LNCaP clone FGC (cell line): ENCODE measurements at regions not wholly inside any gene's neighbourhood (a gene's known extent, or its start where the extent isn't known, plus 50 kb on each side); places are given as distances from the start of the nearest gene placed in this dataset.
"Not testable (repeated sequence)": the region's sequence is repeated elsewhere in the genome, so short reads cannot be mapped to it uniquely, and the experiment has no call there.

Source experiments
- DNase-seq: peaks from one replicate; pipeline ENCODE4 v3.0.0-alpha.2; 2011; ENCODE audit warnings: low read depth
- H3K4me3 ChIP-seq: 2 replicates; pipeline ENCODE4 v1.5.1; 2011; ENCODE audit warnings: mild to moderate bottlenecking, low read depth, low read length, control low read depth
- TF ChIP-seq, protein P1 (sequence below): IDR thresholded peaks from 2 replicates; pipeline ENCODE4 v1.5.1; 2012; ENCODE audit warnings: mild to moderate bottlenecking; ENCODE audit not compliant: control insufficient read depth, insufficient read depth; ENCODE audit errors: extremely low read depth

- no peak for DNase-seq
- TF ChIP-seq, protein P1, sequence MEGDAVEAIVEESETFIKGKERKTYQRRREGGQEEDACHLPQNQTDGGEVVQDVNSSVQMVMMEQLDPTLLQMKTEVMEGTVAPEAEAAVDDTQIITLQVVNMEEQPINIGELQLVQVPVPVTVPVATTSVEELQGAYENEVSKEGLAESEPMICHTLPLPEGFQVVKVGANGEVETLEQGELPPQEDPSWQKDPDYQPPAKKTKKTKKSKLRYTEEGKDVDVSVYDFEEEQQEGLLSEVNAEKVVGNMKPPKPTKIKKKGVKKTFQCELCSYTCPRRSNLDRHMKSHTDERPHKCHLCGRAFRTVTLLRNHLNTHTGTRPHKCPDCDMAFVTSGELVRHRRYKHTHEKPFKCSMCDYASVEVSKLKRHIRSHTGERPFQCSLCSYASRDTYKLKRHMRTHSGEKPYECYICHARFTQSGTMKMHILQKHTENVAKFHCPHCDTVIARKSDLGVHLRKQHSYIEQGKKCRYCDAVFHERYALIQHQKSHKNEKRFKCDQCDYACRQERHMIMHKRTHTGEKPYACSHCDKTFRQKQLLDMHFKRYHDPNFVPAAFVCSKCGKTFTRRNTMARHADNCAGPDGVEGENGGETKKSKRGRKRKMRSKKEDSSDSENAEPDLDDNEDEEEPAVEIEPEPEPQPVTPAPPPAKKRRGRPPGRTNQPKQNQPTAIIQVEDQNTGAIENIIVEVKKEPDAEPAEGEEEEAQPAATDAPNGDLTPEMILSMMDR: no peak
- H3K4me3 ChIP-seq: no peak overlapping the region
Measured at GRCh38 chr10:109308971-109309370, 614.3 kb downstream of the XPNPEP1 start.

DNA sequence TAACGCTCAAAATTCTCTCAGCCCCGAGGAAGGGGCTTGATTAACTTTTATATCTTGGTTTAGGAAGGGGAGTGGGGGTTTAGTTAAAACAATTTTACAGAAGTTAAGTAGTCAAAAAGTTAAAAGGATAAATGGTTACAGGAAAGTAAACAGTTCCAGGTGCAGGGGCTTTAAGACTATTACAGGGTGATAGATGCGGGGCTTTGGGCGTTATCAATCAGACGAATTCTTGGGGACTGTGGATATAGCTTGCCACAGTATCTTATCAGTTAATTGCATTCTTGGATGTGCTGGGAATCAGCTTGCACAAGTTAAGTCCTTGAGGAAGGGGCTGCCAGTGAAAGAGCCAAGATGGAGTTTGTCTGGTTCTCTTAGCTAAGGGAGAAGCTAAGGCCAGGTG lies 616.2 kb downstream of the XPNPEP1 start:
- H3K4me3 ChIP-seq, DNase-seq: not testable (repeated sequence)

DNA sequence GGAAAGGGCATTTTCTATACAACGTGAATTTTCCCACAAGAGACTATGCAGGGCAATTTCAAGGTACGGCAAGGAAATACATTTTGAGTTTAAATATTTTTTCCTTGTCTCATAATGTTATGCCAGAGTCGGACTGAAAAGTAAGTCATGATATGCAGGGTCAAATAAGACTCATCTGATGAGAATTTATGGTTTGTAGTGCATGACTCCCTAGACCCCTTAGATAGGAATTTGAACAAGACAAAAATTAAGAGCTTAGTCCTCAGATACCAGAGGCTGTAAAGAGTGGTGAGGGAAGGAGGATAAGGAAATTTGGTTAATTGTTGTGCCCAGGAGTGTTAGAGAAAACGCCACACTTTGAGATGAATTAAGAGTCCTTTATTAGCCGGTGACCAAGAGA lies 616.6 kb downstream of the XPNPEP1 start:
- TF ChIP-seq, protein P1: no peak
- no peak for DNase-seq
- H3K4me3 ChIP-seq: no peak overlapping the region

DNA sequence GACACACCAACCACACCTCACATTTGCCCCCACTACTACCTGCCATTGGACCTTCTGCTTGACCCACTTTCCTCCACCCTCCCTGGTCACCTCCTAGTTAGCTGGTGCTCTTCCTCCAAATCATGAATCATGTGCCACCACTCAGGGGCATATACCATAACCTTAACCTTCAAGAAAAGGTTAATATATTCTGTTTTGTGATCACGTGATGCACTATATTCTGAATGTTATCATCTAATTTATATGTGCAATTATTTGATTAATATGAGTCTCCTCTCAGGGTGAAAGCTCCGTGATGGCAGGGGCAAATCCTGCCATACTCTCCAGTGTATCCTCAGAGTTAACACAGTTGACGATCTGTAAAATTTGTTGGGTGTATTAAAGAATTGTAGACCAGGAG lies 635.5 kb downstream of the XPNPEP1 start:
- DNase-seq: no peak
- H3K4me3 ChIP-seq: no peak overlapping the region
- TF ChIP-seq, protein P1: no peak

DNA sequence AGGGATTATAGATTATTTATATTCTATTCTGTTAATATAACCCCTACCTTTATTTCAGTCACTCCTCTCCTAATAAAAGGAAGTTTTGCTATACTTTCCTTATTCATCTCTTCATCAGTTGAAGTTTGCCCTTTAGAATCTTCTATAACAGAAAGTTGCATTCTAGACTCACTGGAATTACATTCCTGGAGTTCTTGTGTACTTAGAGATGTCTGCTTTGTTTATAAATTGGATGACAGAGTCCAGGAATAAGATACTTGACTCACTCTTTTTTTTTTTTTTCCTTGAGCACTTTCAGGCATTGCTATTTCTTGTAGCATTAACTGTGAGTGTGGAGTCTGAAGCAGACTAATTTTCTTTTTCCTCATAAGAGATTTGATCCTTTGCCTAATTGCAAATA lies 640.8 kb downstream of the XPNPEP1 start:
- TF ChIP-seq, protein P1: no peak
- DNase-seq: no peak
- no peak overlapping the region for H3K4me3 ChIP-seq

GRCh38 chr10:109281347-109281746 lies 642.0 kb downstream of the XPNPEP1 start:
- DNase-seq: no peak
- no peak overlapping the region for H3K4me3 ChIP-seq
- TF ChIP-seq, protein P1: no peak

GRCh38 chr10:109280837-109281236 lies 642.5 kb downstream of the XPNPEP1 start:
- H3K4me3 ChIP-seq: no peak overlapping the region
- TF ChIP-seq, protein P1: no peak
- DNase-seq: no peak

DNA sequence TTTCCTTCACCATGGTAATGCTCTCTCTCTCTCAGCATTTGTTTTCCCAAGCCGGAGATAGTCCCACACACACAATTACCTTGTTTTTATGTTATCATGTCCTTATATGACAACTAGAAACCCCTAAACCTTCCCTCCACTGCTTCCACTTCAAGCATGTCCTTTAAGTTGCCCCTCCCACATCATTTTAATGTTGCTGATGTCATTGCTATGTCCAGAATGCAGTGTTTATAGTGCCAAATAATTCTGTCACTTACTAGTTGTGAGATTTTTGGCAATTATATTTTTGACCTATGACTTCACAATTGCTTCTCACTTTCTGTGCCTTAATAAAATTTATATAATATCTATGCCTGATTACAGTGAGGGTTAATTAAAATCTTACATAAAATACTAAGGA lies 645.9 kb downstream of the XPNPEP1 start:
- TF ChIP-seq, protein P1: no peak
- DNase-seq: no peak
- no peak overlapping the region for H3K4me3 ChIP-seq
